Retinal pigment epithelial cell (primary cell): ENCODE measurements at regions not wholly inside any gene's neighbourhood (a gene's known extent, or its start where the extent isn't known, plus 50 kb on each side); places are given as distances from the start of the nearest gene placed in this dataset.
A peak's percentile ranks its signal among the peaks of the same experiment; 100 is the strongest.

Source experiments
- DNase-seq: peaks from one replicate; pipeline ENCODE4 v3.0.0-alpha.2; 2010; ENCODE audit warnings: low read depth
- H3K4me3 ChIP-seq: 2 replicates; pipeline ENCODE4 v1.5.1; 2011; ENCODE audit warnings: mild to moderate bottlenecking, low read length, control low read depth, moderate library complexity
- CTCF ChIP-seq: conservative IDR thresholded peaks from 2 replicates; pipeline ENCODE4 v1.5.1; 2011; ENCODE audit warnings: low read depth, low read length, control low read depth, inconsistent platforms

GRCh38 chr14:30214014-30214413 is 286.4 kb upstream of the PRKD1 start:
- no peak for TF ChIP-seq CTCF
- H3K4me3 ChIP-seq: no peak overlapping the region
- DNase-seq: no peak

- no peak overlapping the region for H3K4me3 ChIP-seq
- no peak for DNase-seq
- TF ChIP-seq CTCF: peak; percentile 65
Measured at GRCh38 chr14:30214461-30215090, 286.9 kb upstream of the PRKD1 start.

- H3K4me3 ChIP-seq: no peak overlapping the region
- no peak for DNase-seq
- no peak for TF ChIP-seq CTCF
Measured at GRCh38 chr14:30218907-30219306, 291.3 kb upstream of the PRKD1 start.

- no peak for DNase-seq
- no peak for TF ChIP-seq CTCF
- no peak overlapping the region for H3K4me3 ChIP-seq
Measured at GRCh38 chr14:30221546-30221945, 293.9 kb upstream of the PRKD1 start.

- peak; percentile 84 for DNase-seq
- H3K4me3 ChIP-seq: no peak overlapping the region
- TF ChIP-seq CTCF: no peak
Measured at GRCh38 chr14:30223385-30223785, 295.7 kb upstream of the PRKD1 start.

GRCh38 chr14:30223966-30224365 is 296.3 kb upstream of the PRKD1 start:
- DNase-seq: no peak
- TF ChIP-seq CTCF: no peak
- no peak overlapping the region for H3K4me3 ChIP-seq

GRCh38 chr14:30225176-30225575 is 297.5 kb upstream of the PRKD1 start:
- no peak for DNase-seq
- H3K4me3 ChIP-seq: no peak overlapping the region
- TF ChIP-seq CTCF: no peak
